ENCODE measurements at regions not wholly inside any gene's neighbourhood (a gene's known extent, or its start where the extent isn't known, plus 50 kb on each side); places are given as distances from the start of the nearest gene placed in this dataset.

GRCh38 chr7:25454020-25454419 lies 225.7 kb upstream of the NPVF start:
- TF ChIP-seq, protein P1, sequence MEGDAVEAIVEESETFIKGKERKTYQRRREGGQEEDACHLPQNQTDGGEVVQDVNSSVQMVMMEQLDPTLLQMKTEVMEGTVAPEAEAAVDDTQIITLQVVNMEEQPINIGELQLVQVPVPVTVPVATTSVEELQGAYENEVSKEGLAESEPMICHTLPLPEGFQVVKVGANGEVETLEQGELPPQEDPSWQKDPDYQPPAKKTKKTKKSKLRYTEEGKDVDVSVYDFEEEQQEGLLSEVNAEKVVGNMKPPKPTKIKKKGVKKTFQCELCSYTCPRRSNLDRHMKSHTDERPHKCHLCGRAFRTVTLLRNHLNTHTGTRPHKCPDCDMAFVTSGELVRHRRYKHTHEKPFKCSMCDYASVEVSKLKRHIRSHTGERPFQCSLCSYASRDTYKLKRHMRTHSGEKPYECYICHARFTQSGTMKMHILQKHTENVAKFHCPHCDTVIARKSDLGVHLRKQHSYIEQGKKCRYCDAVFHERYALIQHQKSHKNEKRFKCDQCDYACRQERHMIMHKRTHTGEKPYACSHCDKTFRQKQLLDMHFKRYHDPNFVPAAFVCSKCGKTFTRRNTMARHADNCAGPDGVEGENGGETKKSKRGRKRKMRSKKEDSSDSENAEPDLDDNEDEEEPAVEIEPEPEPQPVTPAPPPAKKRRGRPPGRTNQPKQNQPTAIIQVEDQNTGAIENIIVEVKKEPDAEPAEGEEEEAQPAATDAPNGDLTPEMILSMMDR (IDR thresholded peaks at IDR 0.05), result no peak
- TF ChIP-seq POLR2AphosphoS5 (IDR thresholded peaks at IDR 0.05) (no peak), POLR2A (IDR thresholded peaks at IDR 0.05) (no peak)

Measured in gastroesophageal sphincter (tissue), 3 donors.